GM19468 (cell line): ENCODE measurements at regions not wholly inside any gene's neighbourhood (a gene's known extent, or its start where the extent isn't known, plus 50 kb on each side); places are given as distances from the start of the nearest gene placed in this dataset.

Experiments used
- ATAC-seq: cut with Tn5 transposase; IDR thresholded peaks from one replicate; pipeline ENCODE4 v1.9.1; 2021; ENCODE audit warnings: mild to moderate bottlenecking, moderate library complexity, moderate number of reproducible peaks; ENCODE audit not compliant: unreplicated experiment; ENCODE audit errors: extremely low read depth

DNA sequence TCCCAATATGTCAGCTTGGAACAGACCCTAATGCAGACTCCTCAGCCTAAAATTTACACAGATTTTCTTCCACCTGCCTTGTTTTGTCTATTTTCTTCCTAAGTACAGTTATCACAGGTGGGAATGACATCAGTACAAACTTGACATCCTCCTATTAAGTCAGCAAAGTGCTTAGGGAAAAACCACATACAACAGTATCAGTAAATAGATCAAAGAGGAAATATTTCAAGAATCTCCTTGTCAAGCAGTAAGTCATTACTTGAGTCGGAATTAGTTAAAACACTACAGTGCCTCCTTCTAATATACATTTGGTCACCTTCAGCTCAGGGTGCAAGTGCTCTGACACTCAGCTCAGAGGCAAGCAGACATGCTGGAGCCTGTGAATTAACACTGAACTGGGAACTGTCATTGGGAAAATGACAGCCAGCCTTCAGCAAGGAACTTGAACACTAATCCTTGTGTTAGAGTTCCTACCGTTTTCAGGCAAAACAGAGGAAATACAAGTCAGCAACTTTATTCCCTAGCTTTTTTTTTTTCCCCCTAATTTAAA is 394.3 kb upstream of the HTR2A start:
- no peak for ATAC-seq

DNA sequence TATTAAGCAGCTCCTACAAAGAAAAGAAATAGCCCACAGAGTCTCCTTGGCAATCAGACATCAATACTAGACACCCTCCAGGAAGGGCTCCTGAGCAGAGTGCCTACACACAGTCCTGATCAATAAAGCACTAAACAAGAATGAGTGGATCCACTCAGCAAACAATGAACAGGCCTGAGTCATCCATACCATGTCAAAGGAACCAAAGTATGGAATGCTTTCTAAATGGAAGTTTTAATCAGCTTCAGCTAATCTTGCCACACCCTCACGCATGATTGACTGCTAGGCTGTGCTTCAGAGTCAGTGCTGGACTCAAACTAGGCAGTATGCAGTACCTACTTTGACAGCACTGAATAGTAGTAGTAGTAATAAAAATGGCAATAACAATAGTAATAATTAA is 392.7 kb upstream of the HTR2A start:
- no peak for ATAC-seq

DNA sequence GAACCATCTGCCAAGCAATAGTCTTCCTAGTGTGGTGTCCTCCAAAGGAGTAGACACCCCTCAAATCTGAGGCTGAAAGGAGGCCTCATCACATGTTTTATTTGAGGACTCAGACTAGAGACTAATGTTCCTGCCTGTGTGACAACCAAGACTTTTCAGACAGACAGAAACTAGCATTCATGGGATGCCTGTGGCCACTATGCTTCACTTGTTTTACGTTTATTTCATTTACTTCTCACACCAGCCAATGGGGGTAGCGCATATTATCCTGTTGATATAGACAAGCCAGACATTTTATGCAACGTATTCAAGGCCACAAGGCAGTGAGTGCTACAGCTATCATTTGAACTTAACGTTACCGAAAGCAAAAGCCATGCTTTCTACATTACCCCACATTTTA is 391.7 kb upstream of the HTR2A start:
- no peak for ATAC-seq

DNA sequence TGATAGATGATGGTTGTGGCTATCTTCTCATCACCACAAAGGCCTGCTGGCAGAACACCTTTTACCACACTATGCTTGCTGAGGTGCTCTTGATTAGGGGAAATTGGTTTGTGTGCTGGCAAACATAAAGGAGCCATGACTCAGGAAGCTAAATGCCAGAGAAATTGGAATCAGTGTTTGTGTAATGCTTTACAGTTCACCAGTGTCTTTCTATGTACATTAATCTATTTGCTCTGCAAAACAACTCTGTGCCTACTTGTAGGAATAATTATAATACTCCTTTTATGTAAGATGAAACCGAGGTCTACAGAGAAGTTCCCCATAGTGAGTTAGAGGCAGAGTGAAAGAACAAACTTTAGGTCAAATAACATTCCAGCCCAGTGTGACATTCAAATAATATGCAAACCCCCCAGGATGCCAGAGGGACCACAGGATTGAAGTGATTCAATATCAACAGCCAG is 390.5 kb upstream of the HTR2A start:
- ATAC-seq = no peak

DNA sequence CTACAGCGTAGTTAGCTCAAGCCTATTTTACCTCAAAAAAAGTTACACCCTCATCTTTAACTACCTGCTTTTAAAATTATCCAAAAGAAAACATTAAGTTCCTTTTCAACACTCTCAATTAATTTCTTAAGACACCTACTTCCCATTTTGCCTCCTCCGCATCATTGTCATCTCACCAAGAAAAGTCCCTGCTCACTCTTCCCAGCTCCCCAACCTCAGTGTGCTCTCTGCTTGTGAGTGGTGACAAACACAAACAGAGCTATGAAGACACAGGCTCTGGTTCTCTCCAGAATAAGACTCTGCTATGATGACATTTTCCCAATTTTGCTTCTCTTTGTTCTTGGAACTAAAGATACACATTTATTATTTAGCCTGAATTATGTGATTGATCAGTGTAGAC is 385.1 kb upstream of the HTR2A start:
- no peak for ATAC-seq

DNA sequence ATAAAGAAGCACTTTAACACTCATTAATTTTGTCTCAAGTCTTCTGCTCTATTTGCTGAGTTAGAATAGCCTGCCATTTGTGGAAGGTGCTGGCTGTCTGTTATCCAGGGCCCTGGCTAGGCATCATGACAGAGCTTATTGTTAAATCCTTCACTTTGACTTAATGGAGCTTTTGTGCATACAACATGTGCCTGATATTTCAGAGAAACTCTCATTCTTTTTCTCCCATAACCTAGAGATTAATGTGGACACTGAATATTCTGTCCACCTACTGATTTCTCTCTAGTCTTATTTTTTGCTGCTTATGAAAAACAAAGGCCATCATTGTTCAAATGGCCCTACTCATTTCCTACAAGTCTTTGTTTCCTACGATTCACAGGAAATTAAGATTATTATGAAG is 383.1 kb upstream of the HTR2A start:
- ATAC-seq = no peak

DNA sequence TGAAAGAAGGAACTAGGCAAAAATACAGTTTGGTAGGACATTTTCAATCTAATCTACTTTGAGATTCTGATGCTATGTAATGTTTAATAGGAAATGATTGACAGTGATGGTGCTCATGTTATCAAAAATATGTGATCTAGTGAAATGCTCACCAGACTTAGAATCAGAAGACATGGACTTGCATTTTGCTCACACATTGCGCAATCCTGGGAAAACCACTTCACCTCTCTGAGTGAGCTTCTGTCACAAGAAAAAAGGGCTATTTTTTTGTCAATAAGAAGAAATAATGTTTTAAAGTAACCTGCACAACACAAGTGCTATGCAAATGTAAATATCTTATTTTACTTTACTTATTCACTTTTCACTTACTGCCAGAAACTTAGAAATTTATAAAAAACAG is 380.9 kb upstream of the HTR2A start:
- ATAC-seq = no peak

DNA sequence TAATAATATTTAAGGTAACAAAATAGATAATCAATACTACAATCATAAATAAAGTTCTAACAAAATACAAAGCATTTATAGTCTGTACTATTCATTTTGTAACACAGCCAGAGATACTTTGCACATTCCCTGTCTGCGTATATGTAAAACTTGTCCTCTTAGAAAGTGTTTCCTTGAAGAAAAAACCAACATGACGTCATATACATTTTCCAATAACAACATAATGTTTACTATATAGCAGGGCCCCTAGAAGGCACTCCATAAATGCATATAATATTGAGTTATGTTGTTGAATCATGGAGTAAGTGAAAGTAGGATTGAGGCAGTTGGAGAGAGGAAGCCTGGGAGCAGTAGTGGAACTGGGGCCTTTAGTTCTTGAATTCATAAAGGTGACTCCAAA is 371.4 kb upstream of the HTR2A start:
- no peak for ATAC-seq

DNA sequence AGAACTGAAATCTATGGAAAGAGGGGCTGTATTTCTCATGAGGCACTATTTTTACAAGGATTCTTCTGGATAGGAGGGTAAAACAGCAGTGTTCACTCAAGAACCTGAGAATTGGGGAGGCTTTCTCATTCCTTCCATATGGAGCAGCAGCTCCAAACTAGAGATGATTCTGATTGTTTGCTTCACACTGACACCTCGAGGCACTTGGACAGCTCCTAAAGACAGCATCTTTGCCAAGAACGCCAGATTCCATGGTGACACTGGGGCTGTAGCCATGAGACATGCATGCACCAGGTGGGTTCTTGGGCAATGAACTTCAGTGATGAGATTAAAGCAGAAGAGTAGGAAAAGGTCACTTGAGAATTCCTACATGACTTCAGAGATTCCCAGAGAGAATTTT is 361.5 kb upstream of the HTR2A start:
- no peak for ATAC-seq

DNA sequence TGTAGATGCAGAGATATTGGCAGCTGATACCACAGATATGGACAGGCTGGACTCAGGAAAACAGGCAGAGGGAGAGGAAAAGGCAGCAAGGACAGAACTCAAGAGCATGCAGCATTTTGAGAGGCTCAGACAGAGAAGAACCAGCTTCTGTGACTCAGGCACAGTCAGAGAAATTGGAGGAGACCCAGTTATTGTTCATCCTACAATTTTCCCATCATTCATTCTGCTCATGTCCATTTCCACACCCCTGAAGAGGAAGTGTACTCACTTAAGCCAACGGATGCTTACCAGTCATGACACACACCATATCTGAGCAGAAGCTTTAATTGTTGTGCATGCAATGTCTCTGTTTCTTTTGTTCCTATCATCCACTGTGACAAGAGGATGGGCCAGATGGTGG is 359.8 kb upstream of the HTR2A start:
- no peak for ATAC-seq

DNA sequence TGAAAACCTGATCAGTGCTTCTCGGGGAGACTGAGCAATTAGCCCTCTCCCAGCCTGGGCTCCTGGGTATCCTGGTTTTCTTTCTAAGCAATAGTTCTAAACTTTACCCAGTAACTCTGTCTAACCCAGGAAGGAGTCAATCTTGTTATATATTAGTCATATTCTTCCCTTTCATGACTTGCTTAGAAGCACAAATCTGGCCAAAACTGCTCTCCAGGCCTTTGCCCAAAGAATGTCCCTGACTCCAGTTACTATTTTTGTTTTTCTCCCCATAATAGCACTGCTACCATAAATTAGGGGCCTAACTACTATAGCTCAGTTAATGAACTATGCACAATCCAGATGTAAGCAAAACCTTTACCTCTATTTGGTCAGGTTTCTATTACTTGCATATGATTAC is 355.8 kb upstream of the HTR2A start:
- no peak for ATAC-seq

DNA sequence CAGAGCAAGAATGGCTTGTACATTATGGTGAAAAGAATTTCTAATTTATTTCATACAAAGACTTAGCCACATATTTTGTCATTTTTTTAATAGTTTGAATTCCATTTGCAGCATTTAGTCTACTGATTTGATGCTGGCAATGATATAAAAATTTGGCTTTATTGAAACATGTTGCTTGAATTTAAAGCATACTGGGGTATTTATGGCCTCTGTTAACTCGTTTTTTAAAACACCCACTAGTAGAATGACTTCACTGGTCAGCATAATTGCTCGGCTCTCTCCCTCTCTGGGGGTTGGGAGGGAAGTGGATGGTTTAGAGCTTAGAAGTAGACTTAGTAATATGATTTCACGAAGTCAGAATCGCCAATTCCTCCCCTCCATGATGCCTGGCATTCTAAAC is 354.9 kb upstream of the HTR2A start:
- ATAC-seq = no peak

DNA sequence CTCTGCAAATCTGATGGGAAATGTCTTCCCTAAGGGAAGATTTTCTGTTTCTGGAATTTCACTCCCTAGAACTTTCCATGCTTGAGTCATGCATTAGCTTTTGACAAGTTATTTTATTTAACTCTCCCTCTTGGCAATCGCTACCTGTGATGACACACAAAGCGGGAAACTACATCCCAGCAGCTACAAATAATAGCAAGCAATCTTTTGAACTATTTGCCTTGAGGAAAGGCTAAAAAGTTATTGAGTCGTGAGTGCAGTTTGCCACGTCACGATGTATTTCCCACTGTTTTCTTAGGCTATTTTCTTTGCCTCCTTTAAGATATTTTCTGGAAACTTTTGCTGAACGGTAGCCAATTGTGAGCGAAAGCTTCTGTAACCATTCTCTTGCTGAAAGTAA is 353.3 kb upstream of the HTR2A start:
- no peak for ATAC-seq

DNA sequence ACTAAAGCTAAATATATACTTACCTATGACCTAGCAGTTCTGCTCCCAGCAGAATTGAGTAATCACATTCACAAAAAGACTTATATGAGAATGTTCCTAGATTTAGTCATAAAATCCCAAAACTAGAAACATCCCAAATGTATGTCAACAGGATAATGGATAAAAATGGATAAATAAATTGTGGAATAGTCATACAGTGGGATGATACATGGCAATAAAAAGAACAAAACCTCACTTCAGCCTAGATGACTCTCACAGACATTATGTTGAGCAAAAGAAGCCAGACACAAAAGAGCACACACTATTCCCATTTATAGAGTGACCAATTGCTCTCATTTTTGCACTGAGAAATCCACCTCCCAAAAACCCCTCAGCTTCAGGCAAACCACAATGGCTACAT is 352.4 kb upstream of the HTR2A start:
- ATAC-seq = no peak

DNA sequence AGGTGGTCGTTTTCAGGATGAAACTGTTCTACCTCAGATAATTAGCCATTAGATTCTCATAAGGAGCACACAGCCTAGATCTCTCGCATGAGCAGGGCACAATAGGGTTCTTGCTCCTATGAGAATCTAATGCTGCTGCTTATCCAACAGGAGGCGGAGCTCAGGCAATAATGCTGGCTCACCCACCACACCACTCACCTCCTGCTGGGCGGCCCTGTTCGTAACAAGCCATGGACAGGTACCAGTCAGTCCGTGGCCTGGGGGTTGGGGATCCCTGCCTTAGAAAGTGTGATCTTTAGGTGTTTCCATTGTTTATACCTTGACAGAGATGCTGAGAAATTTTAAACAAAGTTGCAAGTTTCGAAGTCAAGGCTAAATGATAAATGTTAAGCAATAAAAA is 344.6 kb upstream of the HTR2A start:
- no peak for ATAC-seq

DNA sequence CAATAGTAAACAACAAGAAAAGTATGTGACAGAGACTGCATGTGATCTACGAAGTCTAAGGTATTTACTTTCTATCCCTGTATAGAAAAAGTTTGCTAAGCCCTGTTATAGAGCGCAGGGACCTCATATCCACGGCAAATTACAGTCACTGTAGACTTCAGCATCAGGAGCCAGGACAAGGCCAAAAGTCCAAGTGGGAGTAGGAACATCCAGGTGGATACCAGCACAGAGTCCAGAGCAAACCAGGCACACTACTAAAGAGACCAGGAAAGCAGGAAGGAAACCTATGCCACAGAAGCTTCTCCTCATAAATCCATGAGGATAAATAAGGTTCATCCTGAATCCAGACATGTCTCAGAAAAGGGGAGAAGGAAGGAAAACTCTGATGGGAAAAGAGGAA is 342.2 kb upstream of the HTR2A start:
- no peak for ATAC-seq

DNA sequence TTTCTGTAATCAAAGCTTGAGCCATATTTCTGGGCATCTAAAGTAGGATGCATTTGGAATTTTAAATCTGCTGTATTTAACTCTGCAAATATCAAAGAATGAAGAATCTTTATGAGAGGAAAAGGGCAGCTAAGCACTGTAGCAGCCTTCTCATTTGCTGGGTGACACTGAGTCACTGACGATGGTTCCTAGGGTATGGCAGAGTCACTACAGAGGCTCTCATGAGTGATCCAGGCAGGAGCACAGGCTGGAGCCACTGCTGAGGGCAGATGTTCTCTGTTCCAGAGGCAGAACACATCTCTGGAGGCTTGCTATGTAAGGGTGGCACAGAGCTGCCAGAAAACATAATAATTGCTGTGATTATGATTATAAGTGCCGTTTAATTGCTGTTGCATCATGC is 340.7 kb upstream of the HTR2A start:
- ATAC-seq = no peak

DNA sequence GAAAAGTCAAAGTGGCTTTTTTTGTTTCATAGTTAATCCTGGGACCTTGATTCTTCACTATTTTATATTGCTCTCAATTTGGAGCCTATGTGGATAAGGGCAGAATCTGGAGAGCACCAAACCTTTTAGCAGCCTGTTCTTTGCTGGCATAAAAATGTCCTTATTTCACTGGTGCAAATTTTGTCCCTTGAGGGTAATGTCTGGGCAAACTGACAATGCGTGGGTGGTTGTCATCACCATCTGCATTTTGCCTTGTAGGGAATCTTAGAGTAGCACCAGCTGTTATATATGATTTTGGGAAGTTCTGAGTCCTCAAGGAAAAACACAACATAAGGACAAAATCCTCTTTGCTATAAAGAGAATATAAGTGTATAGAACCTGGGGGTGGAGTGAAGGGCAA is 336.9 kb upstream of the HTR2A start:
- ATAC-seq = no peak

DNA sequence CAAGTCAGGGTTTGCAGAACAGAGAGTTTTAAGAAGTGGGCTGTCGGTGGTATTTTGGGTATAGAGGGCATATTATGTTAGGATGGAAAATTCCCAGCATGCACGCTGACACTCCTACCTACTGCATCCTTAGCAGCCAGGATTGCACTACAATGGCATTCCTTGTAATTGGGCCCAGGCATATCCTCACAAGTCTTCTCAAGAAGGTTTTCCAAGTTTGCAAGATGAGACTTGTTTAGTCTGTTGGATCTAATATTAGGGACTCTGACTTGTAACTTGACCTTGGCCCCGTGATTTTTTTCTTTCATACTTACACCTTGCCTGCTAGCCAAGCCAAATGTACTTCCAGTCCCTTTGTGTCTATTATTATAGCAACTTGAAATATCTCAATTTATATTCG is 335.7 kb upstream of the HTR2A start:
- no peak for ATAC-seq

DNA sequence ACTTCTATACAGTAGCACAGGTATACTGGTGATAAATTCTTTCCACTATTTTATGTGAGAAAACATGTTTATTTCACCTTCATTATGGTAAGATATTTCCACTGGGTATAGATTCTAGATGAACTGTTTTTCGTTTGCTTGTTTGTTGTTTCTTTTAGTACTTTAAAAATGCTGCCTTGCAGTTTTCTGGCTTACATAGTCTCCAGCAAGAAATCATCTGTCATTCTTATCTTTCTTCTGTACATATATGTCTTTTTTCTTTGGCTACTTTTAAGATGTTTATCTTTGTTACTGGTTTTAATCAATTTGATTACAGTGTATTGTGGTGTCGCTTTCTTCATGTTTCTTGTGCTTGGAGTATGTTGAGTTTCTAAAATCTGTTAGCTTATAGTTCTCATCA is 333.3 kb upstream of the HTR2A start:
- ATAC-seq = no peak

DNA sequence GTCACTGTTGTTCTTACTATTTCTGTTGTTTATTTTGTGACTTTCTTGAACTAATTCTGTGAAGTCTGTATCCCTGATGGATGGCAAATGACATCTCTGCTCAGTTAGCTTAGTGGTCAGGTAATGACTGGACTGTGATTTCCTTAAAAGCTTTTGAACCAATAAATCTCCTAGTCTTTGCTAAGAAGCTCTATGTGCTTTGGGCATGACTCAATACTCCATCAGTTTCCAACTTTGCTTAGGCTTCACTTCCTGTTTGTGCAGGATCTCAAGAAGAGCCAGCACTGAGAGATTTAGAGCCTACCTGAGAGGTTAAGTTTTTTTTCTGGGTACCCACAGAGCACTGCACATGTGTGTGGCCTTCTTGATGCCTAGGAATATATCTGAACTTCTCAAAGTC is 329.7 kb upstream of the HTR2A start:
- ATAC-seq = no peak

DNA sequence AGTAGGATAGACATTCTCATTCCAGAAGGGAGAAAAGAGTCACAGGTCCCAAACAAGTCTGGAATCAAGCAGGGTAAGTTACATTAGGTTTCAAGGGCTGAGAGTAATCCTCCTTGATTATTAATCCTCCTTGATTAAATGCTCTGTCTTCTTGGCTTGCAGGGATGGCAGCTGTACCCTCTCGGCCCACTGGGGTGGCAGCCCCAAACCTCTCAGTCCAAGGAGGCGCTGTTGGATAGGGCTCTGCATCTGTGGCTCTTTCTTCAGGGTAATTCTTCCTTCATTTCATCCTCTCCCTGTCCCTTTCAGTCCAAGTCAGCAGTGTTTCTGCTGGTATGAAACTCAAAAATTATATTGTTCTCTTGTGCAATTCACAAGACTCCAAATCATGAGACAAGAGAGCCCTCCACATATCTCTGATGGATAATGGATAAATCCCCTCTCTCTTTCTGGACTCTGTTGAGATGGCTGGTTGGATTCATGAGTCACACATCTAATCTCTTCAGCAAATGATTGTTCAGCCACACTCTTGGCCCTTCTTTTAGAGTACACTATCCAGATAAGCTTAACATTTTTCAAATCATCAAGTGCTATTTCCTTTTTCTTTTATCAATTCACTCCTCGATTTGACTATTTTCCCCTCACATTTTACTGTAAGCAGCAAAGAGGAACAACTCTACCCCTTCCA is 323.7 kb upstream of the HTR2A start:
- ATAC-seq = no peak
